ENCODE measurements at regions not wholly inside any gene's neighbourhood (a gene's known extent, or its start where the extent isn't known, plus 50 kb on each side); places are given as distances from the start of the nearest gene placed in this dataset.

- no peak for FAIRE-seq
Measured at GRCh38 chr12:131379738-131380137, 331.2 kb upstream of the SFSWAP start.

DNA sequence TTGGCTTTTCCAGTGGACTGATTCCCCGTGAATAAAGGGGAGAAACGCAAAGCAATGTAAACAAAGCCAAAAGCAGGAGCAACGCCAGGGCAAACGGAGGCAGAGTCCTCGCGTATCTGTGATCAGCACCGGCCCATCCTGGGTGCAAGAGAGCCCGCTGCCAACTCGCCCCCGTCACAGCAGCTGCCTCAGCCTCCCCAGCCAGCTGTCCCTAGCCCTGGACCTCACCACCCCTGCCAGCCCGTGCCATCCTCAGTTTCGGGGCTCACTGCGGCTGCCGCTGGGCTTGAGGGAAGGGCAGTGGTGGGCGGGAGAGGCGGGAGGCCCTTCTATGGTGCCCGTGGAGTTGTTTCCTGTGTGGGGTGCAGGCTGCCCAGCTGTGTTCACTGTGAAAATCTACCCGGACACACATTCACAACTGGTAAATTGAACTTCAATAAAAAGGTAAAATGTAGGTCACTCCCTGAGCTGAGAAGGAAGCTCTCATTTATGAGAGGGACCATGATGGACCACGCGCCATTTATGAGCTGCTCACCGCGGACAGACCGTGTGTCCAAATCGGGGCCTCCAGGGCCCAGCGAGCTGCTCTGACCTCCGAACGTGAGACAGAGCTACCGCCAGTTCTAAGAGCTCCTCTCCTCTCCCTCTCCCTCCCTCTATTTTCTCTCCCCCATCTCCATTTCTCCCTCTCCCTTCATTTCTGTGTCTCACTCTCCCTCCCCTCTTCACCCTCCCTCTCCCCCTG is 330.5 kb upstream of the SFSWAP start:
- FAIRE-seq (no peak), DNase-seq (ENCODE audit: low read depth) (no peak)
- TF ChIP-seq, protein P1, sequence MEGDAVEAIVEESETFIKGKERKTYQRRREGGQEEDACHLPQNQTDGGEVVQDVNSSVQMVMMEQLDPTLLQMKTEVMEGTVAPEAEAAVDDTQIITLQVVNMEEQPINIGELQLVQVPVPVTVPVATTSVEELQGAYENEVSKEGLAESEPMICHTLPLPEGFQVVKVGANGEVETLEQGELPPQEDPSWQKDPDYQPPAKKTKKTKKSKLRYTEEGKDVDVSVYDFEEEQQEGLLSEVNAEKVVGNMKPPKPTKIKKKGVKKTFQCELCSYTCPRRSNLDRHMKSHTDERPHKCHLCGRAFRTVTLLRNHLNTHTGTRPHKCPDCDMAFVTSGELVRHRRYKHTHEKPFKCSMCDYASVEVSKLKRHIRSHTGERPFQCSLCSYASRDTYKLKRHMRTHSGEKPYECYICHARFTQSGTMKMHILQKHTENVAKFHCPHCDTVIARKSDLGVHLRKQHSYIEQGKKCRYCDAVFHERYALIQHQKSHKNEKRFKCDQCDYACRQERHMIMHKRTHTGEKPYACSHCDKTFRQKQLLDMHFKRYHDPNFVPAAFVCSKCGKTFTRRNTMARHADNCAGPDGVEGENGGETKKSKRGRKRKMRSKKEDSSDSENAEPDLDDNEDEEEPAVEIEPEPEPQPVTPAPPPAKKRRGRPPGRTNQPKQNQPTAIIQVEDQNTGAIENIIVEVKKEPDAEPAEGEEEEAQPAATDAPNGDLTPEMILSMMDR (IDR thresholded peaks at IDR 0.05; ENCODE audit: insufficient read depth, low read length, severe bottlenecking): no peak
- no peak overlapping the region for H3K4me3 ChIP-seq (ENCODE audit: low read depth, low read length)
- no peaks in the 10 kb centered on the region for H3K36me3 ChIP-seq (ENCODE audit: control insufficient read depth, insufficient read depth, low read length)
- H3K27me3 ChIP-seq (ENCODE audit: control insufficient read depth, insufficient read depth, low read length): no peaks in the 10 kb centered on the region

More at GRCh38 chr12:131379738-131380137, 331.2 kb upstream of the SFSWAP start:
- no peak for DNase-seq (ENCODE audit: low read depth)
- TF ChIP-seq, protein P1 (IDR thresholded peaks at IDR 0.05; ENCODE audit: insufficient read depth, low read length, severe bottlenecking): no peak
- Histone ChIP-seq H3K27me3 (ENCODE audit: control insufficient read depth, insufficient read depth, low read length) (no peaks in the 10 kb centered on the region), H3K36me3 (ENCODE audit: control insufficient read depth, insufficient read depth, low read length) (no peaks in the 10 kb centered on the region), H3K4me3 (ENCODE audit: low read depth, low read length) (no peak overlapping the region)

- Histone ChIP-seq H3K36me3 (ENCODE audit: control insufficient read depth, insufficient read depth, low read length) (no peaks in the 10 kb centered on the region), H3K4me3 (ENCODE audit: low read depth, low read length) (no peak overlapping the region), H3K27me3 (ENCODE audit: control insufficient read depth, insufficient read depth, low read length) (no peaks in the 10 kb centered on the region)
- FAIRE-seq (no peak), DNase-seq (ENCODE audit: low read depth) (no peak)
- TF ChIP-seq, protein P1 (IDR thresholded peaks at IDR 0.05; ENCODE audit: insufficient read depth, low read length, severe bottlenecking): no peak
Measured at GRCh38 chr12:131380965-131381705, 329.8 kb upstream of the SFSWAP start.

- DNase-seq (ENCODE audit: low read depth) (no peak), FAIRE-seq (no peak)
- TF ChIP-seq, protein P1 (IDR thresholded peaks at IDR 0.05; ENCODE audit: insufficient read depth, low read length, severe bottlenecking): no peak
- no peaks in the 10 kb centered on the region for H3K27me3 ChIP-seq (ENCODE audit: control insufficient read depth, insufficient read depth, low read length)
- H3K36me3 ChIP-seq (ENCODE audit: control insufficient read depth, insufficient read depth, low read length): no peaks in the 10 kb centered on the region
- H3K4me3 ChIP-seq (ENCODE audit: low read depth, low read length): no peak overlapping the region
Measured at GRCh38 chr12:131381716-131382430, 329.0 kb upstream of the SFSWAP start.

DNA sequence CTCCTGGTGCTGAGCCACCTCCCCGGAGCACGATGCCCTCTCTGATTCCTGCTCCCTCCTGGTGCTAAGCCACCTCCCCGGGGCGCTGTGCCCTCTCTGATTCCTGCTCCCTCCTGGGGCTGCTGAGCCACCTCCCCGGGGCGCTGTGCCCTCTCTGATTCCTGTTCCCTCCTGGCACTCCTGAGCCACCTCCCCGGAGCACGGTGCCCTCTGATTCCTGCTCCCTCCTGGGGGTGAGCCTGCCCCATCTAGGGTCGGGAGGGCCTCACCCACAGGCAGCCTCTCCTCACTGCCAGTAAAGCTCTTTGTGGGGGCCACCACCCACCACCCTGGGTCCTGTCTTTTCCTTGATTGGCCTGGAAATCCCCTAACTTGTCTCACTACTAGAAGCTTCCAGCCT is 327.6 kb upstream of the SFSWAP start:
- DNase-seq (ENCODE audit: low read depth) (no peak), FAIRE-seq (no peak)
- H3K4me3 ChIP-seq (ENCODE audit: low read depth, low read length): no peak overlapping the region
- TF ChIP-seq, protein P1 (IDR thresholded peaks at IDR 0.05; ENCODE audit: insufficient read depth, low read length, severe bottlenecking): no peak
- H3K36me3 ChIP-seq (ENCODE audit: control insufficient read depth, insufficient read depth, low read length): no peaks in the 10 kb centered on the region
- H3K27me3 ChIP-seq (ENCODE audit: control insufficient read depth, insufficient read depth, low read length): no peaks in the 10 kb centered on the region
